Colonic mucosa (tissue), 4 donors: ENCODE measurements at regions not wholly inside any gene's neighbourhood (a gene's known extent, or its start where the extent isn't known, plus 50 kb on each side); places are given as distances from the start of the nearest gene placed in this dataset.

Source experiments
- DNase-seq: peaks from one replicate; pipeline ENCODE4 v3.0.0-alpha.2; 2020
- H3K27ac ChIP-seq: fragments of 200-600 bp; one replicate; pipeline ENCODE4 v1.8.0; 2021
- H3K27me3 ChIP-seq: fragments of 200-600 bp; one replicate; pipeline ENCODE4 v1.8.0; 2021
- H3K36me3 ChIP-seq: fragments of 200-600 bp; one replicate; pipeline ENCODE4 v1.8.0; 2021
- H3K4me1 ChIP-seq: fragments of 200-600 bp; one replicate; pipeline ENCODE4 v1.8.0; 2021; ENCODE audit warnings: mild to moderate bottlenecking
- H3K4me3 ChIP-seq: fragments of 200-600 bp; one replicate; pipeline ENCODE4 v1.8.0; 2021
- H3K9ac ChIP-seq, 2 donors: one replicate each; pipeline ENCODE4 v1.7.0; 2013; ENCODE audit warnings: control low read depth in 2 of 2, low read depth in 2 of 2, low read length in 2 of 2
- H3K9me3 ChIP-seq: fragments of 200-600 bp; one replicate; pipeline ENCODE4 v1.8.0; 2021
- CTCF ChIP-seq: fragments of 200-600 bp; IDR thresholded peaks from one replicate; pipeline ENCODE4 v1.8.0; 2022; ENCODE audit warnings: antibody characterized with exemption, mild to moderate bottlenecking
- intact Hi-C: fragments of 100-400 bp; cut with DNase I; formaldehyde crosslinking; loops from one replicate; pipeline ENCODE4 v1.14.1; 2022
- donor health status: healthy.
- donor health status: DM: no; HTN: no; CAD: no.
- donor health status: DM: no; HTN: no; CAD: no.

DNA sequence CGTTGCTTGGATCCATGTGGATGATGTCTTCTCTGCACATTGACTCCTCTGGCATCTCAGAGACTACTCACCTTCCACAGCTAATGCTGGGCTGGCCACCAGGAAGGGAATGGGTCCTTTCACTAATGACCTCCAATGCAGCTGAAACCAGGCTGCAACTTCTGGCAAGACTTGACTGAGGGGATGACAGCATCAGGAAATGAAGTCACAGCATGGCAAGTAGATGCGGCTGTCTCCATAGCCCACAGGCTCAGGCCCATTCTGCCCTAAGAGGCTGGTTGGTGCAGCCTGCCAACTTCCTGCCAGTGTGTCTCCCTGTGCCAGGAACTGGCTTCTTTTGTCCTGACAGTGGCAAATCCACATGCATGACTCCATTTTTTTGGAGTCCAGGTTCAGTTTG is 467.3 kb downstream of the TSHZ3 start:
- intact Hi-C loops: no loop called here
- Histone ChIP-seq H3K36me3 (no peaks in the 10 kb centered on the region), H3K9me3 (no peaks in the 10 kb centered on the region), H3K27me3 (no peaks in the 10 kb centered on the region), H3K27ac (no peak overlapping the region), H3K4me1 (no peaks in the 10 kb centered on the region), H3K9ac (no peak overlapping the region), H3K4me3 (no peak overlapping the region)
- no peak for DNase-seq
- no peak for TF ChIP-seq CTCF

DNA sequence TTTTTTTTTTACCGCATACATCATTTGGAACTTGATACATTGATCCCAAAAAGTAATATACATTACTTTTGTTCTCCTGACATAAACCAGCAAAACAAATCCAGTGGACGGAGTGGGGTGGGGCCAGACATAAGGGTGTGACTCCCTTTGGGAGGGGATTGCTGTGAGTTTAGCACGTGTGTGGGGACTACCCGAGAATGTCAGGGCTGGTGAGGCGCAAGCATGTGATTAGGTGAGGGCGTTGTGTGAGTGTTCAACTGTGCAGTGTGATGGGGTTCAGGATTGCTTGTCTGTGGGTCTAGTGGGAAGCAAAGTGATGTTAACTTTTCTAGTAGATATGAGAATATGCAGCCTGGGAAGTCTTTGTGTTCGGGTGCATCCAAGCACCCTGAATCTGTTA is 468.0 kb downstream of the TSHZ3 start:
- Histone ChIP-seq H3K36me3 (no peaks in the 10 kb centered on the region), H3K27me3 (no peaks in the 10 kb centered on the region), H3K27ac (no peak overlapping the region), H3K9me3 (no peaks in the 10 kb centered on the region), H3K4me1 (no peaks in the 10 kb centered on the region), H3K4me3 (no peak overlapping the region), H3K9ac (no peak overlapping the region)
- DNase-seq: no peak
- intact Hi-C loops: no loop called here
- TF ChIP-seq CTCF: no peak

DNA sequence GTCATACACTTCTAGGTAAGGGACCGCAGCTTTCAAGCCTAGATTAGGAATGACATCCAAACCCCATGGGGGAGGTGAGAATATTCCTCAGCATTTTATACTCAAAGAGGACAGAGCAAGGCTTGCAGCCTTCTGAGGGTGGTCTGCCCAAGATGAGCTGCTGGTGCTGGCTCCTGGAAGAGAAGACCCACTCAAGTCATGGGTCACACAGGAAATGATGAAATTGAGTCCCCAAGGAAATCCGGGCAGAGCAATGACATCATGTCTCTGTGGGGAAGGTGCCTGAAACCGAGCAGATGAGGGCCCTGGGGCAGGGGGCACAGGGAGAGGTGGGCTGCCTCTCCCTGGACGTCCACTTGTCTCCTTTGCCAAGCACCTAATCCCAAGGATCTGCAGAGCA is 468.7 kb downstream of the TSHZ3 start:
- Histone ChIP-seq H3K4me3 (no peak overlapping the region), H3K27me3 (no peaks in the 10 kb centered on the region), H3K9ac (no peak overlapping the region), H3K36me3 (no peaks in the 10 kb centered on the region), H3K27ac (no peak overlapping the region), H3K4me1 (no peaks in the 10 kb centered on the region), H3K9me3 (no peaks in the 10 kb centered on the region)
- intact Hi-C loops: no loop called here
- no peak for TF ChIP-seq CTCF
- DNase-seq: no peak

GRCh38 chr19:30880151-30880550 is 469.1 kb downstream of the TSHZ3 start:
- no peak for DNase-seq
- TF ChIP-seq CTCF: no peak
- Histone ChIP-seq H3K9ac (no peak overlapping the region), H3K9me3 (no peaks in the 10 kb centered on the region), H3K4me3 (no peak overlapping the region), H3K27me3 (no peaks in the 10 kb centered on the region), H3K27ac (no peak overlapping the region), H3K36me3 (no peaks in the 10 kb centered on the region), H3K4me1 (no peaks in the 10 kb centered on the region)
- intact Hi-C loops: no loop called here

DNA sequence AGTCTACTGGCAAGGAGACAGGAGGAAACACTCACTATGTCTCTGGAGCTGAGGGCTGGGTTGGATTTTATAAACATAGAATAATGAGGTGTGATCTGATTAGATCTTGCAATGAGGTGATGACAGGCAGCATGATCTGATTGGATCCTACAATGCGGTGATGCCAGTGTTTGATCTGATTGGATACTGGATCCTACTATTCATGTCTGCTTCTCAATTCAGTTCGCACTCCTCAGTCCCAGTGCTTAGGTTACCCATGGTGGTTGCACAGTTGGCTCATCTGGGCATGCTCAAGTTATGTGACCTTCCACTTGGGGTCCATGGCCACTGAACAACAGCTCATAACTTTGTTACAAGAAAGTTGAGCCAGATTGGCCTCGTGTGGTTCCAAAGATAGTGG is 469.5 kb downstream of the TSHZ3 start:
- no peak for TF ChIP-seq CTCF
- intact Hi-C loops: no loop called here
- Histone ChIP-seq H3K4me3 (no peak overlapping the region), H3K27ac (no peak overlapping the region), H3K36me3 (no peaks in the 10 kb centered on the region), H3K27me3 (no peaks in the 10 kb centered on the region), H3K9me3 (no peaks in the 10 kb centered on the region), H3K9ac (no peak overlapping the region), H3K4me1 (no peaks in the 10 kb centered on the region)
- no peak for DNase-seq

DNA sequence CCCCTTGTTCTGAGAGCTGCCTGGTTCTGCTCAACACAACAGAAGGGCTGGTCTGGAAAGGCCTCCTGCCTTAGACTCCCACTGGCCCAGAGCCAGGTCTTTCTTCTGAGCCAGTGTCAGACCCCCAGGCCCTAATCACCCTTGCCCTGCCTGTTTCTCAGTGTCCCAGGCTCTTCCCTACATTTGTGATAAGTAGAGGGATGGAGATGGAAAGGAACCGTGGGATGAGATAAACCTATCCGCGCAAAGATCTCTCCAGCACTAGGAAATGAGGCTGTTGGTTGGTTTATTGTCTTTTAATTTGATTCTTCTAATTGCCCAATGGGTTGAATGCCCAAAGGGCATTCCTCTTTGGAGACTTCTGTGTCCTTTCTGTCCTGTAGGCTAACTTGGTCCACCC is 470.0 kb downstream of the TSHZ3 start:
- no peaks in the 10 kb centered on the region for H3K9me3 ChIP-seq
- H3K36me3 ChIP-seq: no peaks in the 10 kb centered on the region
- H3K4me1 ChIP-seq: no peaks in the 10 kb centered on the region
- no peaks in the 10 kb centered on the region for H3K27me3 ChIP-seq
- TF ChIP-seq CTCF: no peak
- intact Hi-C loops: no loop called here
- H3K27ac ChIP-seq: no peak overlapping the region
- DNase-seq: no peak
- H3K4me3 ChIP-seq: no peak overlapping the region
- H3K9ac ChIP-seq: no peak overlapping the region
